ENCODE measurements at regions not wholly inside any gene's neighbourhood (a gene's known extent, or its start where the extent isn't known, plus 50 kb on each side); places are given as distances from the start of the nearest gene placed in this dataset.

GRCh38 chr1:232111611-232112010 lies 485.0 kb downstream of the DISC1 start:
- no peak for ATAC-seq

GRCh38 chr1:232110281-232111090 lies 483.9 kb downstream of the DISC1 start:
- H3K27ac ChIP-seq: no peak overlapping the region
- H3K4me3 ChIP-seq: no peak overlapping the region
- WGBS, 2 donors (ENCODE audit: low coverage in 1 of 2): 60 to 70% methylated on average over 1 to 6 of the region's 14 CpGs
- TF ChIP-seq POLR2AphosphoS5 (IDR thresholded peaks at IDR 0.05) (no peak), EP300 (IDR thresholded peaks at IDR 0.05) (no peak), POLR2A (IDR thresholded peaks at IDR 0.05) (no peak), CTCF (IDR thresholded peaks at IDR 0.05) (no peak)
- no peaks in the 10 kb centered on the region for H3K4me1 ChIP-seq
- H3K27me3 ChIP-seq: no peaks in the 10 kb centered on the region
- no peak for ATAC-seq
- no peaks in the 10 kb centered on the region for H3K36me3 ChIP-seq
- no peaks in the 10 kb centered on the region for H3K9me3 ChIP-seq

More at GRCh38 chr1:232111611-232112010, 485.0 kb downstream of the DISC1 start:
- Histone ChIP-seq H3K27ac (no peak overlapping the region), H3K4me1 (no peaks in the 10 kb centered on the region), H3K4me3 (no peak overlapping the region), H3K27me3 (no peaks in the 10 kb centered on the region), H3K36me3 (no peaks in the 10 kb centered on the region), H3K9me3 (no peaks in the 10 kb centered on the region)
- TF ChIP-seq POLR2A (IDR thresholded peaks at IDR 0.05): no peak
- no peak for TF ChIP-seq EP300 (IDR thresholded peaks at IDR 0.05)
- no peak for TF ChIP-seq CTCF (IDR thresholded peaks at IDR 0.05)
- no peak for TF ChIP-seq POLR2AphosphoS5 (IDR thresholded peaks at IDR 0.05)
- WGBS, 2 donors (ENCODE audit: low coverage in 1 of 2): 9 to 47% methylated on average over 1 to 3 of the region's 3 CpGs

GRCh38 chr1:232109391-232109790 lies 482.8 kb downstream of the DISC1 start:
- H3K27ac ChIP-seq: no peak overlapping the region

GRCh38 chr1:232108598-232108997 lies 482.0 kb downstream of the DISC1 start:
- WGBS, 2 donors (ENCODE audit: low coverage in 1 of 2): 83 to 97% methylated on average over 3 of the region's 3 CpGs
- Histone ChIP-seq H3K4me3 (no peak overlapping the region), H3K36me3 (no peaks in the 10 kb centered on the region), H3K4me1 (no peaks in the 10 kb centered on the region), H3K27ac (no peak overlapping the region), H3K27me3 (no peaks in the 10 kb centered on the region), H3K9me3 (no peaks in the 10 kb centered on the region)
- ATAC-seq: no peak
- no peak for TF ChIP-seq EP300 (IDR thresholded peaks at IDR 0.05)
- TF ChIP-seq CTCF (IDR thresholded peaks at IDR 0.05): no peak
- no peak for TF ChIP-seq POLR2AphosphoS5 (IDR thresholded peaks at IDR 0.05)
- TF ChIP-seq POLR2A (IDR thresholded peaks at IDR 0.05): no peak

More at GRCh38 chr1:232109391-232109790, 482.8 kb downstream of the DISC1 start:
- Histone ChIP-seq H3K9me3 (no peaks in the 10 kb centered on the region), H3K4me1 (no peaks in the 10 kb centered on the region), H3K27me3 (no peaks in the 10 kb centered on the region), H3K4me3 (no peak overlapping the region), H3K36me3 (no peaks in the 10 kb centered on the region)
- ATAC-seq: no peak
- no peak for TF ChIP-seq POLR2A (IDR thresholded peaks at IDR 0.05)
- TF ChIP-seq POLR2AphosphoS5 (IDR thresholded peaks at IDR 0.05): no peak
- TF ChIP-seq CTCF (IDR thresholded peaks at IDR 0.05): no peak
- no peak for TF ChIP-seq EP300 (IDR thresholded peaks at IDR 0.05)
- WGBS, 2 donors (ENCODE audit: low coverage in 1 of 2): 83 to 100% methylated on average over 1 of the region's 1 CpG

GRCh38 chr1:232106415-232106814 lies 479.8 kb downstream of the DISC1 start:
- Histone ChIP-seq H3K9me3 (no peaks in the 10 kb centered on the region), H3K27ac (no peak overlapping the region), H3K4me1 (no peaks in the 10 kb centered on the region), H3K27me3 (no peaks in the 10 kb centered on the region), H3K4me3 (no peak overlapping the region), H3K36me3 (no peaks in the 10 kb centered on the region)
- WGBS, 2 donors (ENCODE audit: low coverage in 1 of 2): 83 to 89% methylated on average over 2 to 4 of the region's 4 CpGs
- ATAC-seq: no peak
- TF ChIP-seq POLR2A (IDR thresholded peaks at IDR 0.05): no peak
- TF ChIP-seq POLR2AphosphoS5 (IDR thresholded peaks at IDR 0.05): no peak
- no peak for TF ChIP-seq CTCF (IDR thresholded peaks at IDR 0.05)
- TF ChIP-seq EP300 (IDR thresholded peaks at IDR 0.05): no peak

Data from gastroesophageal sphincter (tissue), 4 donors.